HEK293T (cell line): ENCODE measurements at regions not wholly inside any gene's neighbourhood (a gene's known extent, or its start where the extent isn't known, plus 50 kb on each side); places are given as distances from the start of the nearest gene placed in this dataset.

Source experiments
- BHLHE40 ChIP-seq: fragments of 450-650 bp; IDR thresholded peaks from 2 replicates; pipeline ENCODE4 v1.6.1; 2016; ENCODE audit warnings: mild to moderate bottlenecking, moderate library complexity, borderline replicate concordance
- FOXA1 ChIP-seq: fragments of 450-650 bp; IDR thresholded peaks from 2 replicates; pipeline ENCODE4 v1.6.1; 2016; ENCODE audit warnings: mild to moderate bottlenecking
- FOXK2 ChIP-seq: fragments of 450-650 bp; IDR thresholded peaks from 2 replicates; pipeline ENCODE4 v1.6.1; 2016; ENCODE audit warnings: mild to moderate bottlenecking
- FOXM1 ChIP-seq: fragments of 450-650 bp; IDR thresholded peaks from 2 replicates; pipeline ENCODE4 v1.6.1; 2017; ENCODE audit warnings: mild to moderate bottlenecking, borderline replicate concordance
- L3MBTL2 ChIP-seq: fragments of 450-650 bp; conservative IDR thresholded peaks from 2 replicates; pipeline ENCODE4 v1.6.1; 2016; ENCODE audit warnings: mild to moderate bottlenecking
- LEF1 ChIP-seq: fragments of 450-650 bp; IDR thresholded peaks from 2 replicates; pipeline ENCODE4 v1.6.1; 2017; ENCODE audit warnings: mild to moderate bottlenecking, borderline replicate concordance
- NFRKB ChIP-seq: fragments of 450-650 bp; IDR thresholded peaks from 2 replicates; pipeline ENCODE4 v1.6.1; 2016; ENCODE audit warnings: mild to moderate bottlenecking, moderate library complexity
- SP1 ChIP-seq: fragments of 450-650 bp; IDR thresholded peaks from 2 replicates; pipeline ENCODE4 v1.6.1; 2017
- SUZ12 ChIP-seq: fragments of 450-650 bp; IDR thresholded peaks from 2 replicates; pipeline ENCODE4 v1.6.1; 2016; ENCODE audit warnings: mild to moderate bottlenecking
- TARDBP ChIP-seq: fragments of 450-650 bp; IDR thresholded peaks from 2 replicates; pipeline ENCODE4 v1.6.1; 2016
- ZNF384 ChIP-seq: fragments of 450-650 bp; IDR thresholded peaks from 2 replicates; pipeline ENCODE4 v1.6.1; 2016

DNA sequence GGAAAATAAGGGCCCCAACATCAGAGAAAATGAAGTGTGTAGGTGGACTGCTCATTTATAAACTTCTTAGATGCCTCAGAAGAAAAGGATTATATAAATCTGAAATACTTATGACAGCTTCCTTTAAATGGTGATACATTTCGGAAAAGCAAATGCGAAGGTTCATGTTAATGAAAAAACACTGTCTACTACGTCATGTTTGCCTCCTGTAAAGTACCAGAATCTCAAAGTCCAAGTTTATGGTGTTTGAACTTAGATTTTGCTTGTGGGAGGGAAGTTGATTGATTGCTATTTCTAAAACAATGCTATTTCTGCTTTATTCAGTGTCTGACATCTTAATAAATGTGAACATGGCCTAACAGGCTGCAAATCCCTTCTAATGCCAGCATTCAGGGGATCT lies 514.6 kb downstream of the ZNF608 start:
- TF ChIP-seq NFRKB (no peak), BHLHE40 (no peak), SUZ12 (no peak), L3MBTL2 (no peak), FOXM1 (no peak), LEF1 (no peak), ZNF384 (no peak), SP1 (no peak), TARDBP (no peak), FOXK2 (no peak), FOXA1 (no peak)
